Naive thymus-derived CD4-positive, alpha-beta T cell (primary cell): ENCODE measurements at regions not wholly inside any gene's neighbourhood (a gene's known extent, or its start where the extent isn't known, plus 50 kb on each side); places are given as distances from the start of the nearest gene placed in this dataset.

Experiments used
- ATAC-seq: fragments of 150-1000 bp; cut with Tn5 transposase; 2 replicates; pipeline ENCODE4 v1.10.0; 2021; ENCODE audit warnings: mild to moderate bottlenecking, moderate library complexity
- CTCF ChIA-PET: fragments of 350-600 bp; sonication (Branson Sonifier 250); formaldehyde crosslinking; loops from one replicate; lab custom pipeline; 2021; ENCODE audit warnings: antibody characterized with exemption; lab: Charles Lee
- POLR2A ChIA-PET: fragments of 350-600 bp; sonication (Branson Sonifier 250); formaldehyde crosslinking; loops from one replicate; lab custom pipeline; 2021; ENCODE audit warnings: antibody characterized with exemption, inconsistent platforms; lab: Charles Lee
- DNase-seq, 9 donors: peaks; one replicate each; pipeline versions ENCODE4 v3.0.0 to v3.0.0-alpha.2; 2020 to 2022; ENCODE audit warnings: mixed read lengths in 1 of 9
- H3K27ac ChIP-seq: one replicate; pipeline ENCODE4 v1.7.0; 2013; ENCODE audit warnings: mild to moderate bottlenecking, low read depth, low read length, moderate library complexity
- H3K27me3 ChIP-seq, 2 donors: one replicate each; pipeline ENCODE4 v1.7.0; 2013; ENCODE audit warnings: low read length in 2 of 2, mild to moderate bottlenecking in 2 of 2, moderate library complexity in 2 of 2; ENCODE audit not compliant: control insufficient read depth in 2 of 2, insufficient read depth in 2 of 2
- H3K36me3 ChIP-seq, 3 experiments: 1 replicate in 2 of 3; 2 replicates in 1 of 3; pipeline ENCODE4 v1.7.0; 2013; ENCODE audit warnings: low read length in 3 of 3, mild to moderate bottlenecking in 3 of 3, moderate library complexity in 1 of 3; ENCODE audit not compliant: insufficient read depth in 3 of 3, control insufficient read depth in 2 of 3
- H3K4me1 ChIP-seq, 2 donors: one replicate each; pipeline ENCODE4 v1.7.0; 2013; ENCODE audit warnings: low read length in 2 of 2, mild to moderate bottlenecking in 2 of 2, moderate library complexity in 1 of 2; ENCODE audit not compliant: control insufficient read depth in 2 of 2, insufficient read depth in 2 of 2
- H3K4me3 ChIP-seq: 2 replicates; pipeline ENCODE4 v1.7.0; 2013; ENCODE audit warnings: mild to moderate bottlenecking, low read length
- H3K9me3 ChIP-seq, 3 experiments: 1 replicate in 2 of 3; 2 replicates in 1 of 3; pipeline ENCODE4 v1.7.0; 2013; ENCODE audit warnings: low read length in 3 of 3; ENCODE audit not compliant: control insufficient read depth in 2 of 3
- H3K27ac Mint-ChIP-seq, 9 donors: one replicate each; pipeline ENCODE4 v1.8.0; 2020 to 2022; ENCODE audit warnings: mixed read lengths in 9 of 9, mild to moderate bottlenecking in 8 of 9, moderate library complexity in 5 of 9, inconsistent platforms in 2 of 9
- H3K27me3 Mint-ChIP-seq, 5 donors: one replicate each; pipeline ENCODE4 v1.8.0; 2021 to 2022; ENCODE audit warnings: mixed read lengths in 5 of 5, mild to moderate bottlenecking in 1 of 5
- H3K36me3 Mint-ChIP-seq, 5 donors: one replicate each; pipeline ENCODE4 v1.8.0; 2020 to 2022; ENCODE audit warnings: mixed read lengths in 5 of 5, mild to moderate bottlenecking in 3 of 5, inconsistent platforms in 1 of 5
- H3K4me1 Mint-ChIP-seq, 7 donors: one replicate each; pipeline ENCODE4 v1.8.0; 2020 to 2022; ENCODE audit warnings: mixed read lengths in 7 of 7, mild to moderate bottlenecking in 3 of 7, inconsistent platforms in 1 of 7
- H3K4me3 Mint-ChIP-seq, 10 donors: one replicate each; pipeline ENCODE4 v1.8.0; 2020 to 2022; ENCODE audit warnings: mild to moderate bottlenecking in 10 of 10, mixed read lengths in 10 of 10, moderate library complexity in 6 of 10, inconsistent platforms in 2 of 10
- H3K9me3 Mint-ChIP-seq, 11 donors: one replicate each; pipeline ENCODE4 v1.8.0; 2020 to 2022; ENCODE audit warnings: mixed read lengths in 11 of 11, mild to moderate bottlenecking in 4 of 11, inconsistent platforms in 1 of 11, moderate library complexity in 1 of 11
- intact Hi-C, 2 donors: fragments of 100-400 bp; cut with micrococcal nuclease; formaldehyde crosslinking; loops; one replicate each; pipeline ENCODE4 v1.15.1; 2023

- ATAC-seq, result no peak
- peaks cover 0 to 1% (median 0%) of the 10 kb centered on the region in 5 donors for H3K36me3 Mint-ChIP-seq
- H3K4me3 Mint-ChIP-seq, result no peak overlapping the region
- intact Hi-C loops, result no loop called here
- Histone ChIP-seq H3K27me3 (no peaks in the 10 kb centered on the region), H3K4me1 (peaks cover 0 to 12% of the 10 kb centered on the region in 2 donors), H3K36me3 (no peaks in the 10 kb centered on the region), H3K9me3 (no peaks in the 10 kb centered on the region), H3K4me3 (no peak overlapping the region), H3K27ac (no peak overlapping the region)
- CTCF ChIA-PET, result no interaction called here
- POLR2A ChIA-PET, result interaction anchor here (1.0 kb wide), 1 partner anchor 28 kb away, joined by 3 read pairs; no protein-coding TSS in a partner anchor
- peaks cover 9 to 23% (median 22%) of the 10 kb centered on the region in 7 donors for H3K4me1 Mint-ChIP-seq
- peak overlapping the region in 1 of 9 donors; percentile 62 for H3K27ac Mint-ChIP-seq
- DNase-seq, result no peak
- no peaks in the 10 kb centered on the region for H3K9me3 Mint-ChIP-seq
- H3K27me3 Mint-ChIP-seq, result peaks cover 0 to 27% (median 5%) of the 10 kb centered on the region in 5 donors
These were observed 480.5 kb downstream of the VRK1 start for GRCh38 chr14:97277711-97278110.

- Histone ChIP-seq H3K27me3 (no peaks in the 10 kb centered on the region), H3K4me1 (peaks cover 0 to 12% of the 10 kb centered on the region in 2 donors), H3K36me3 (no peaks in the 10 kb centered on the region), H3K4me3 (no peak overlapping the region), H3K27ac (no peak overlapping the region), H3K9me3 (no peaks in the 10 kb centered on the region)
- ChIA-PET POLR2A (no interaction called here), CTCF (no interaction called here)
- Mint-ChIP-seq H3K36me3 (peaks cover 0 to 1% (median 0%) of the 10 kb centered on the region in 5 donors), H3K4me3 (no peak overlapping the region), H3K27me3 (peaks cover 0 to 20% (median 7%) of the 10 kb centered on the region in 5 donors), H3K4me1 (peaks cover 11 to 22% (median 20%) of the 10 kb centered on the region in 7 donors), H3K27ac (no peak overlapping the region), H3K9me3 (no peaks in the 10 kb centered on the region)
- intact Hi-C loops, result no loop called here
- DNase-seq (no peak), ATAC-seq (no peak)
These were observed 483.3 kb downstream of the VRK1 start for GRCh38 chr14:97280526-97280925.

GRCh38 chr14:97281741-97282140 lies 484.6 kb downstream of the VRK1 start:
- no peak overlapping the region for H3K27ac ChIP-seq
- ChIA-PET CTCF (no interaction called here), POLR2A (no interaction called here)
- H3K4me3 Mint-ChIP-seq, result no peak overlapping the region
- H3K9me3 Mint-ChIP-seq, result no peaks in the 10 kb centered on the region
- H3K27me3 Mint-ChIP-seq, result peaks cover 0 to 20% (median 0%) of the 10 kb centered on the region in 5 donors
- H3K9me3 ChIP-seq, result no peaks in the 10 kb centered on the region
- peaks cover 4 to 10% (median 8%) of the 10 kb centered on the region in 7 donors for H3K4me1 Mint-ChIP-seq
- ATAC-seq (no peak), DNase-seq (no peak)
- no peak overlapping the region for H3K4me3 ChIP-seq
- H3K4me1 ChIP-seq, result peaks cover 0 to 3% of the 10 kb centered on the region in 2 donors
- peak overlapping the region in 1 of 9 donors; percentile 38 for H3K27ac Mint-ChIP-seq
- H3K27me3 ChIP-seq, result no peaks in the 10 kb centered on the region
- no peaks in the 10 kb centered on the region for H3K36me3 ChIP-seq
- H3K36me3 Mint-ChIP-seq, result no peaks in the 10 kb centered on the region
- intact Hi-C loops, result no loop called here

- Histone ChIP-seq H3K27me3 (no peaks in the 10 kb centered on the region), H3K9me3 (no peaks in the 10 kb centered on the region), H3K27ac (no peak overlapping the region), H3K36me3 (no peaks in the 10 kb centered on the region), H3K4me3 (no peak overlapping the region), H3K4me1 (no peaks in the 10 kb centered on the region)
- peaks cover 0 to 18% (median 0%) of the 10 kb centered on the region in 5 donors for H3K27me3 Mint-ChIP-seq
- intact Hi-C loops, result no loop called here
- DNase-seq, result no peak
- ATAC-seq, result no peak
- H3K4me1 Mint-ChIP-seq, result peaks cover 0 to 5% (median 2%) of the 10 kb centered on the region in 7 donors
- CTCF ChIA-PET, result no interaction called here
- POLR2A ChIA-PET, result no interaction called here
- no peaks in the 10 kb centered on the region for H3K36me3 Mint-ChIP-seq
- H3K9me3 Mint-ChIP-seq, result no peaks in the 10 kb centered on the region
- H3K27ac Mint-ChIP-seq, result no peak overlapping the region
- H3K4me3 Mint-ChIP-seq, result no peak overlapping the region
These were observed 485.2 kb downstream of the VRK1 start for GRCh38 chr14:97282210-97283004.

- H3K4me1 Mint-ChIP-seq, result peaks cover 0 to 5% (median 0%) of the 10 kb centered on the region in 7 donors
- CTCF ChIA-PET, result no interaction called here
- ATAC-seq (no peak), DNase-seq (no peak)
- H3K27me3 ChIP-seq, result no peaks in the 10 kb centered on the region
- no peak overlapping the region for H3K4me3 Mint-ChIP-seq
- no peak overlapping the region for H3K27ac ChIP-seq
- intact Hi-C loops, result no loop called here
- H3K36me3 Mint-ChIP-seq, result peaks cover 0 to 2% (median 2%) of the 10 kb centered on the region in 5 donors
- H3K27ac Mint-ChIP-seq, result no peak overlapping the region
- no peaks in the 10 kb centered on the region for H3K9me3 ChIP-seq
- peaks cover 0 to 3% (median 0%) of the 10 kb centered on the region in 11 donors for H3K9me3 Mint-ChIP-seq
- H3K4me3 ChIP-seq, result no peak overlapping the region
- no peaks in the 10 kb centered on the region for H3K36me3 ChIP-seq
- peaks cover 0 to 18% (median 5%) of the 10 kb centered on the region in 5 donors for H3K27me3 Mint-ChIP-seq
- H3K4me1 ChIP-seq, result no peaks in the 10 kb centered on the region
- POLR2A ChIA-PET, result no interaction called here
These were observed 485.8 kb downstream of the VRK1 start for GRCh38 chr14:97283005-97283403.

GRCh38 chr14:97283426-97283825 lies 486.2 kb downstream of the VRK1 start:
- H3K27ac Mint-ChIP-seq, result no peak overlapping the region
- ATAC-seq (no peak), DNase-seq (no peak)
- intact Hi-C loops, result no loop called here
- H3K4me3 Mint-ChIP-seq, result no peak overlapping the region
- H3K27me3 Mint-ChIP-seq, result peaks cover 0 to 21% (median 9%) of the 10 kb centered on the region in 5 donors
- CTCF ChIA-PET, result no interaction called here
- Histone ChIP-seq H3K4me1 (no peaks in the 10 kb centered on the region), H3K36me3 (no peaks in the 10 kb centered on the region), H3K9me3 (no peaks in the 10 kb centered on the region), H3K4me3 (no peak overlapping the region), H3K27ac (no peak overlapping the region), H3K27me3 (no peaks in the 10 kb centered on the region)
- H3K9me3 Mint-ChIP-seq, result peaks cover 0 to 5% (median 0%) of the 10 kb centered on the region in 11 donors
- POLR2A ChIA-PET, result no interaction called here
- H3K4me1 Mint-ChIP-seq, result peaks cover 0 to 5% (median 0%) of the 10 kb centered on the region in 7 donors
- peaks cover 0 to 4% (median 3%) of the 10 kb centered on the region in 5 donors for H3K36me3 Mint-ChIP-seq
